DMS114 treated with DMSO at 0.1 percent for 48 hours (cell line): ENCODE measurements at regions not wholly inside any gene's neighbourhood (a gene's known extent, or its start where the extent isn't known, plus 50 kb on each side); places are given as distances from the start of the nearest gene placed in this dataset.
"Not testable (repeated sequence)": the region's sequence is repeated elsewhere in the genome, so short reads cannot be mapped to it uniquely, and the experiment has no call there.

ENCODE experiments used
- DNase-seq: peaks from one replicate; lab custom pipeline; 2025; ENCODE audit not compliant: unreplicated experiment; lab: John Stamatoyannopoulos, UW

- DNase-seq: no peak
These were observed 270.5 kb upstream of the SDK2 start for GRCh38 chr17:73914536-73915274.

- DNase-seq: not testable (repeated sequence)
These were observed 274.8 kb upstream of the SDK2 start for GRCh38 chr17:73919033-73919432.

GRCh38 chr17:73921306-73921705, 277.1 kb upstream of the SDK2 start:
- DNase-seq: no peak

GRCh38 chr17:73924114-73924908, 279.2 kb upstream of the RPL38 start:
- DNase-seq: no peak

- no peak for DNase-seq
These were observed 278.6 kb upstream of the RPL38 start for GRCh38 chr17:73924909-73925186.

- DNase-seq: no peak
These were observed 273.5 kb upstream of the RPL38 start for GRCh38 chr17:73929860-73930430.

GRCh38 chr17:73932216-73932749, 271.2 kb upstream of the RPL38 start:
- DNase-seq: no peak

- DNase-seq: no peak
These were observed 270.2 kb upstream of the RPL38 start for GRCh38 chr17:73933164-73933766.

GRCh38 chr17:73933871-73934270, 269.6 kb upstream of the RPL38 start:
- no peak for DNase-seq

- DNase-seq: no peak
These were observed 268.8 kb upstream of the RPL38 start for GRCh38 chr17:73934696-73935095.

GRCh38 chr17:73936908-73937627, 266.4 kb upstream of the RPL38 start:
- no peak for DNase-seq

GRCh38 chr17:73938706-73939105, 264.8 kb upstream of the RPL38 start:
- no peak for DNase-seq

- no peak for DNase-seq
These were observed 263.7 kb upstream of the RPL38 start for GRCh38 chr17:73939806-73940205.

GRCh38 chr17:73940511-73940910, 263.0 kb upstream of the RPL38 start:
- no peak for DNase-seq

GRCh38 chr17:73941919-73942530, 261.5 kb upstream of the RPL38 start:
- DNase-seq: no peak

- no peak for DNase-seq
These were observed 260.6 kb upstream of the RPL38 start for GRCh38 chr17:73942703-73943415.

GRCh38 chr17:73943416-73944110, 259.9 kb upstream of the RPL38 start:
- DNase-seq: no peak

- DNase-seq: no peak
These were observed 259.1 kb upstream of the RPL38 start for GRCh38 chr17:73944366-73944765.

GRCh38 chr17:73947281-73947965, 256.1 kb upstream of the RPL38 start:
- no peak for DNase-seq
